ENCODE measurements at regions not wholly inside any gene's neighbourhood (a gene's known extent, or its start where the extent isn't known, plus 50 kb on each side); places are given as distances from the start of the nearest gene placed in this dataset.

DNA sequence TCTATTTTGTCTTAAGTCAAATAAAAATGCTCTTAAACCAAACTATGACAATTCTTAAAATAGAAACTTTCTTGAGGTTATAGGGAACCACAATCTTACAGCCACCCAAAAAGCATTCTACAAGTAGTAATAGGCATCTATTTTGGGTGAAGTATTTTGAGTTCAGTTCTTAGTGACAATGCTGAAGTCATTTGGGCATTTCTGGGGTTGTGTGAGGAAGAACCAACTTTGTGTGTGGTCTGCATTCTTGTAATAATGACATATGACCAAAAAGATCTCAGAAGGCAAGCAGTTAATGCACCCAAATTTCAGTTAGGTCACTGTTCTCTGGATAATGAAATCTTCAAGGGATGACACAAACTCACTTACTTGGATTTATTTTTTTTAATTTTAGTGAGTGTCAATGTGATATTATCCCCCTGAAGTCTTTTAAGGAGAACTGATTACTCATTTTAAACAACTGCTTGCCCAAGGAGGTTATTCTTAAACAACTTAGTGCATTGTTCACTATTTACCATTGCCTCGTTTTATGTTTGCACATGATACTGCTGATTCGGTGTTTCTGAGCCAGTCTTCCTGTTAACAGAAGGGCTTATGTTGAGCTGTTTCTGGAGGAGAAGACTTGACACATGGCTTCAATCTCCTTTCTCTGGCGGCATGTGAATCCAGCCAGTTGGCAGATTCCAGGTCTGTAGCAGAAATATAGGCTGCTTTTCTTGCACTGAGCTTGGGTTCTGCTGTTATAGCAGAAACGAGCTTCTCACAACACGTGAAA is 618.9 kb downstream of the BCKDHB start:
- no peak for DNase-seq (ENCODE audit: low read depth)

DNA sequence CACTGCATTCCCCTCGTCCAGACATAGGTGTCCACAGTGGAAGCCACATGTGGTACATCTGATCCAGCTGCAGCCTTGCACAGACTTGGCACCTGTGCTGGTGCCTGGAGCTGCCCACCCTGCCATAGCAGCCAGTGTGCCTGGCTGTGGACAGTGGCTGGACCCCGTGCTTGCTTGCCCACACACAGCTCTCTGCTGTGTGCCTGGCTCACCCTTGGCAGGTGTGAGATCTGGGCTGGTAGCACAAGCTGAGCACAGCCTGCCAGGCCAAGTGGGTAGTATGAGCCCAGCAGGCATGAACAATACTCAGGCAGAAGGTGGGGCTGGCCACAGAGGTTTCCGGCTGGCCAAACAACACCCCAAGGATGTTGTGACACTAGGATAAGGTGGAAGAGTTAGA is 614.4 kb downstream of the BCKDHB start:
- no peak for DNase-seq (ENCODE audit: low read depth)

DNA sequence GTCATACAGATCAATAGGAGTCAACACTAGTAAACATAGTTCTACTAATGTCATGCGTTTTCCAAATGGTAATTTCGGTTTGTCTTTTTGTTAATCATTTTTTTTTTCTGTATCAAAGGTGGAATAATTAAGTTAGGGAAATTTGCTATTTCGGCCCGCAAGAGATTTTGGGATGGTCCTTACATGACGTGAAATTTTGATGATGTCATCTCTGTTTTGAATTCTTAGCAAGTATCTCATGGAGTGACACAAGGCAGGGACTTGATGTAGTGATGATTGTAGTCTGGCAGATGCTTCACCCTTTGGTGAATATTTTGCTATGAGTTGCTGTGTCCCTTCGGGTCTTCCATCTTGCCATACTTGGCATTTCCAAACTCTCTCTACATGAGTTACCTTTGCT is 608.0 kb downstream of the BCKDHB start:
- DNase-seq (ENCODE audit: low read depth) = no peak

DNA sequence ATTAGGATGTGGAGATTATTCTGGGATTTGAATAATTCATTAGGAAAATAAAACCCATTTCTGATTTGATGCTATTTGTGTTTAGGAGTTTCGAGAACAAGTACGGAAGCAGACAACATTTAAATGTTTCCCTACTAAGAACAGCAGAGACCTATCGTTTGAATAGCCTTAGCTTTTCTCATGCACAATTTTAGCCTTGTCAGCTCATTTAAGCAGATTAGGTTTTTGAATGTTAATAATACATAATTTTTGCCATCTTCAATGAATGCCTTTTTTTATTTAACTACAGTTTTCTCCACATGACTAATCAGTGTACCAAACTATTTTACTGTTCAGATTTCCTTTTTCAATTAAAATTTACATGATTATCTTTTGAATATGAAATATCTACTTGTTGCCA is 592.0 kb downstream of the BCKDHB start:
- DNase-seq (ENCODE audit: low read depth) = no peak

DNA sequence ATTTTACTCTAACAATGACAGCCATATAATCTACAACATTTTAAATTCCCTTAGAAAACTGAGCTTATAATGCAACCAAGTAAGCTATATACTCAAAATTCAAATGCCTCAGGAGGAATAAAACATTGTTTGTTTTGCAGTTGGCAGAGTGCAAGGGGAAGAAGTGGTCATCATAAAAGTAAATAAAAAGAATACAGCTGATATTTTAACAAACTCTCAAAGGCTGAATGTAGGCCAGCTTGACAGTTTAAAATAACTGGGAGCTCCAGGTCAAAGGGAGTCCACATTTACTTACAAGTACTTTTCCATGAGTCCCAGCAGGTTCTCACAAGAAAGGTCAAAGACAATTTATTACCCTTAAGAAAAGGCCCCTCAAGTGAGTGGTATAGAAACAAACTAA is 589.8 kb downstream of the BCKDHB start:
- no peak for DNase-seq (ENCODE audit: low read depth)

DNA sequence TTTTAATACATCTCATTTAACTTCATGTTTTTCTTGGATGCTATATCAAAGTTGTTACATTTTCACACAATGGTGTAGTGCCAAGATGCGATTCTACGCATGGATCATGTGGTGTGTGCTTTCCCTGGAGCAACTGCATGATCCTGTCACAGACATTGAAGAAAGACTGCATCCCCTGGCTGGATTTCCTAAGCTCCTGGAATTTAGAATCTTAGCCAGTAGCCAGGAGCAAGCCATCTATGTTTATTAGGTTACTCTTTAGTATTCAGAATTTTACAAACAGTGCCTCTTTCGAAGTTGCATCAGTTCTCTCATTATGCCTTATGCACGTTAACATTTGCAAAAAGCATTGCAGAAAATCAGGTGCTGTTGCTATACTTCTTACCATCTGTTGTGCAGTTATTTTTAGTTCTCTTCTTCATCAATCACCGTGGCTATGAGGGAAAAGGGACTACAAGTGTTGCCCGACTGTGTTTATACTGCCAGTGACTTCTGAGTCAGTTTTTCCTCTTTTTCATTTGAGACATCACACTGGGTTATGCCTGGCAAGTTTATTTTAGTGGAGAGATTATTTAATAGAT is 584.2 kb downstream of the BCKDHB start:
- DNase-seq (ENCODE audit: low read depth) = peak; percentile 44

DNA sequence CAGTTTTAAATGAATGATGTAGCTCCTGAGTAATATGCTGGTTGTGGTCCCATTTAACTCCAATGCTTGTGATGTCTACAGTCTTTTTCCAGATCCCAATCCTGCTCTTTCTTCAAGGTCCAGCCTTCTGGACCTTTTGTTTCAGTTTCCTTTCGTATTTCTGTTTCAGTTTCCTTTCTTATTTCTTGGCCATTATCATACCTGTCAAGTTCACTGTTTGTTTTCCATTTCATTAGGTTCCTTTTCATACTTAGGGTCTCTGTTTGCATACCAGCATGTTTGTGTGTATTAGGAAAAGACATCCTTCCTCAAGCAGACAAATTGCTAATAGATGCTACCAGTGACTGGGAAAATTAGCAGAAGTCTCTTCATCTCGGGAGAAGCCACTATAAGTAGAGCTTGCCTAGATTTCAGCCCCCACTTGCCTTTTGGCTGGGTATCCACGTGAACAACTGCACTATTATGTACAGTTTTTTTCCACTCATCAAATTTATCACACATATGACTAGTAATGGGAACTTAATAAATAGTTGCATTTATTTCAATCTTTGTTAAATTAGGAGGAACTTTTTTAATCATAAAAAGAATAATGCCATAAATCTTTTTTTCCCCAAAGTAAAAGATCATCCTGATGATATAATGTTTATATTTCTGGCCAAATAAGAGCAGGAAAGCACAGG is 583.4 kb downstream of the BCKDHB start:
- no peak for DNase-seq (ENCODE audit: low read depth)

DNA sequence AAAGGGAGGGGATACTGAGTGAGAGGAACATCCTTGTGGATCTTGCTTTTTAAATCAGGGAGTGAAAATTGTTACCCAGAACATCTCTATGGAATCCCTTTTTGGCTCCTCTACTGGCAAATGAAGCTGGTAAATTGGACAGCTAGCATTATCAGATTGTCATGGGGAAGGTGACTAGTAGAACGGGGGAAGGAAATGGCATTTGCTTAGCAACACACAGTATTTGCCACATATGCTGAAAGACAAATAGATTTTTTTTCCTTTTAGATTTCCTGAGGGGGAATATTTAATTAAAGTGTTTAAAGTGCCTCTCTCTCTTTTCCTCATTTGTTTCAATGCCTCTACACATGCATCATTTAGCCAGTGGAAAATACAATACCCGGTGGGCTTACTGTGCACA is 573.5 kb downstream of the BCKDHB start:
- DNase-seq (ENCODE audit: low read depth) = no peak

DNA sequence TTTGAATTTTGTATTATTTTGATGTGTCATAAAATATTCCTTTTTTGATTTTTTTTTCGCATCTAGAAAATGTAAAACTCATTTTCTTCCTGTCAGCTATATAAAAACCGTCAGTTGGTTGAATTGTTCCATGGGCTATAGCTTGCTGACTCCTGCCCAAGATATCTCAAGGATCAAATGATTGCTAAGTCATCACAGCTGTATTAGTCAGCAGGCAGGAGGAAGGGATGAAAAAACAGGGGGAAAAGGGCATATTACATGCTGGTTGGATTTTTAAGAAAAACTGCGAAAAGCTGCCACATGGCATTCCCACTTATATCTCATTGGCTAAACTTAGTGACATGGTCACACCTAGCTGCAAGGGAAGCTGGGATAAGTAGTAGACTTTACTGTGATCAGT is 569.9 kb downstream of the BCKDHB start:
- no peak for DNase-seq (ENCODE audit: low read depth)

DNA sequence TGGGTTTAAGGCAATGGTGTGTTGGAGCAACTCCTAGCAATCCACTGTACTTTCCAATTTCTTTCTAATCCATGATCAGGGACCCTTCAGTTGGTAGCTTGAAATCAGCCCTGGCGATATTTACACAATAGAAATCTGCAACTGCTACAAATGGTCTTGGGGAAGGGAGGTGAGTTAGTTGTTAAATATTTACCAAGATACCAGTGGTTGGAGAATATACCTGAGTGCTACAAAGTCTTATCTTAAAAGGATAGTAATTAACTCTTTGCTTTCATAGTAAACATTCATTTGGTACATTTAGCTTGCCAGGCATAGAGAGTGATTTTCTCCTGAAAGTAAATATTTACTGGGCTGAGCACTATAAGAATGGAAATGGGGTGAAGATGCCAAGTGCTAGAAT is 568.2 kb downstream of the BCKDHB start:
- no peak for DNase-seq (ENCODE audit: low read depth)

DNA sequence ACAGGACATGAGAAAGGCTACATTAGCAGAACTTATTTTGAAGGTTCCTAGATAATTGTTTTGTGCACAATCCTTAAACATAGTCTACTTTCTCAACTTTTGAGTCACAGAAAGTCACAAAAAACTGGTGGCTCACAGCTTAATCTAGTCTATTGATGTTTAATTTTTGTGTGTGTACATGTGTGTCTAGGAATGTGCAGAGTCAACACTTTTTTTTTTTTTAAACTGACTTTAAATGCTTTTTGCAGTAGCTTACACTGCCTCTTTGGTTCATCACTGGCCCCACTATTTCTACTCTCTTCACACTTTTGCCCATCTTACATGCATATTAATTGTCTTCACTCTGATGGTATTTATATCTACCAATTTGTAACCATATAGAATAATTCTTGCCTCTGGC is 566.9 kb downstream of the BCKDHB start:
- no peak for DNase-seq (ENCODE audit: low read depth)

DNA sequence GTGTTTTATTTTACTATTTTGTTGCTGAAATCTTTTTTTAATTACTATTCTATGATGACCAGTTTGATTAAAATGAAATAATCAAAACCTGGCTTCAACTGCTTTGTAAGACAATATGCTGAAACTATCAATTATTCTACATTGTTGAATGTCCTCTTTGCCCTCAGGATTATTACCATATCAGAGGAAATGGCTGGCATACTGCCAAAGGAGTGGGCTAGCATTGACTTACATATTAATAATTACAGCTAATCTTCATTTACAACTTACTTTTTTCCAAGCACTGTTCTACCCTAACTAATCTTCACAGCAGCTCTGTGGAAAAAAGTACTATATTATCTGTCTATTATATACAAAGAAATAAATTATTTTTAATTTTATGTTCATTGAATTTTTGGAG is 560.5 kb downstream of the BCKDHB start:
- DNase-seq (ENCODE audit: low read depth) = no peak

DNA sequence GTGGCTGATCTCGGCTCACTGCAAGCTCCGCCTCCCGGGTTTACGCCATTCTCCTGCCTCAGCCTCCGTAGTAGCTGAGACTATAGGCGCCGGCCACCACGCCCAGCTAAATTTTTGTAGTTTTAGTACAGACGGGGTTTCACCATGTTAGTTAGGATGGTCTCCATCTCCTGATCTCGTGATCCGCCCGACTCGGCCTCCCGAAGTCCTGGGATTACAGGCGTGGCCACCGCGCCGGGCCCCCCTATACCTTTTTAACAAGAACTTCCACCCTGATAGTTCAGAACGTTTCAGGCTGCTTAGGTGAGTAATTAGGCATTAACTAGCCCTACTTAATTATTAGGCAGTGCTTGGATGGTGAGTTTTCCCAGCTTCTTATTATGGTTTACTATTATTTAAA is 552.5 kb downstream of the BCKDHB start:
- DNase-seq (ENCODE audit: low read depth) = no peak

DNA sequence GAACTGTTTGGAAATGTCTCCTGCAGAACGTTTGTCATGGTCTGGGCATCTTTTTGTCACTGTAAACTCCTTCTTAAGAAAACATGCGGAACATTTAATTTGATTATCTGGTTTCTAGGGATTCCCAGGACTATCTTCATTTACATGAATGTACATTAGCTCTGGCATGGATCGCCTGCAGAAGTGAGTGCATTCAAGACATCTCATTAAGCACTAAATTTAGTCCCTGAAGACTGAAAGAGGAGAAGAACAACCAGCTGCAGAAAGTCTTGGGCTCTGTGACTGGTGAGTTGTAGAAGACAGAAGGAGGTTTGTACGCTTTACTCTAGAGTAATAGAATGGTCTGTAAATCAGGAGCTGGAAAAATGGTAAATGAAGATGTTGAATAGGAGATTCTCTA is 540.7 kb downstream of the BCKDHB start:
- no peak for DNase-seq (ENCODE audit: low read depth)

DNA sequence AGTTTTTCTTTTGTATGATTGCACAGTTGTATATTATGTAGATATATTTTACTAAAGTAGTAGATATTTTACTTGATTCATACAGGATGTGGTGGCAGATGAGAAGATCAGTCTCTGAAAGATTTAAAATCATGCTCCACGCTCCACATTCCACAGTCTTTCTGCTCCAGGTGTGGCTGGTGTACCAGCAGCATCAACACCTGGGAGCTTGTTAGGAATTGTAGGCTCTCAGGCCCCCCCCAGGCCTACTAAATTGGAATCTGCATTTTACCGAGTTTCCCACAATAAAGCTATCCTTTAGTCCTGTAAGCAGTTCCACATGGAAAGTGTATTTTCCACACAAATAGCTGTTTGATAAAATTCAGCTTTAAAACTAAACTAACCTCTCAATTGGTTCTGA is 537.4 kb downstream of the BCKDHB start:
- no peak for DNase-seq (ENCODE audit: low read depth)

DNA sequence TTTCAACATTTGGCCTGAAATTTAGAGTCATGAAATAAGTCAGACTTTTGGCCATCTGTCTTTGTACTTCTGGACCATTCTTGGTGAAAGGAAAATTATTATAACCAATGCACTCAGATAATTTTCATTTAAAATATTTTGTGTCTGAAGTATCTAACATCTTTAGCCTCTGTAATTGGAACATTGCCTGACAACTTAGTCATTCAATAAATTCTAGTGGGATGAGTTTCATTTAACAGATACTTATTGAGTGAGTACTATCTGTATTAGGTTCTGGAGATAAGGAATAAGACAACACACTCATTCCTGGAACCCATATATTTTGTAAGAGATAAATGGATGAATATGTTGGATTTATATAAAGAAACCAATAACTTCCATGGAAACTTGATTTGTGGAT is 536.0 kb downstream of the BCKDHB start:
- DNase-seq (ENCODE audit: low read depth) = no peak

DNA sequence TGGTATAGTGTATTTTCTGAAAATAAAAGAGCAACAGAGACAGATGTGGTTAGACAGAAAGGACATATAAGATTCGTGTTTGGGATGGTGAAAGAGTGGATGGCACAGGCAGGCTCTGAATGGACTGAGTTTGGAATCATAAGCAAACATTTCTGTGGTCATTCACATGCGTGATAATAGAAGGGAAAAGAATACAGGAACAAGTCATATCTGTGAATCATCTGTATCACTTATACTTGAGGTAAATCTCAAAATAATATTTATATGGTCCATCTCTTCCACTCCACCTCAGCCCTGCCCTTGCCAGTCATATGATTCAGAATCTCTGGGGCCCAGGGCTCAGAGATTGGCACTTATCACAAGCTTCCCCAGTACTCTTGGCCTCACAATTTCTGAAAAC is 535.1 kb downstream of the BCKDHB start:
- DNase-seq (ENCODE audit: low read depth) = no peak

DNA sequence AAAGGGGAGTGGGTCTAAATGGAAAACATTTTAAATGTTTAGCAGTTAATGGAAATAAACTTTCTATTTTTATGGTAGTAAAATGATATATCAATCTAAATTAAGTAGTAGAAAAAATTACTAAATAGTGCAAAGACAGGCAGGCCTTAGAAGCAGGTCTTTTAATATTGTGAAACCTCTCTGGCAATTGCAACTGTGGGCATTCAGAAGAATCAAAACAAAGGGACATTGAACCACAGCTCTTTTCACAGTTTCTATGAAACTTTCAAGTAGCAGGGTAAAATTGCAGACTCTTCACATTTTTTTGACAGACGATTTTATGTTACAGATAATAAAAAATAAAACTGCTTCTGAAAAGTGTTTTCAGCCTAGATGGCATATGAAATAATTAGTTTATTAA is 533.7 kb downstream of the BCKDHB start:
- DNase-seq (ENCODE audit: low read depth) = no peak

DNA sequence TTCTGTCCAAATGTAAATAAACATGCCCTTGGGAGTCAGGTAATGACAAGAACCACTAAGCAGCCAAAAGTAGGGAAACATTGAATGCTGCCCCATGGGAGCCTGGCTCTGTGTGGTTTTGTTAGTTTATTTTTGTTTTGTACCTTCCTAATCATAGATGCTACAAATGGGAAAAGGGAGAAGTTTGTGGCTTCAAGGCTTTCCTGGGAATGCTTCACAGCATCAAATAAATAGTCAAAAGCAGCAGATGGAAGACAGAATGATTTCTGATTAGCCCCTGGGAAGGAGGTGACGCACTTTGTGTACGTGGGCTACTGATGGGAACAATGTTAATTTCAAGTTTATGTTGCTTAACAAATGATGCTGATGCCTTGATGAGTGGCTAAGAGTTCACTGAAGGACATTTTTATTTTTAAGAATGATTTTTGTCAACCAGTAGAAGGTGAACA is 532.7 kb downstream of the BCKDHB start:
- DNase-seq (ENCODE audit: low read depth) = no peak

DNA sequence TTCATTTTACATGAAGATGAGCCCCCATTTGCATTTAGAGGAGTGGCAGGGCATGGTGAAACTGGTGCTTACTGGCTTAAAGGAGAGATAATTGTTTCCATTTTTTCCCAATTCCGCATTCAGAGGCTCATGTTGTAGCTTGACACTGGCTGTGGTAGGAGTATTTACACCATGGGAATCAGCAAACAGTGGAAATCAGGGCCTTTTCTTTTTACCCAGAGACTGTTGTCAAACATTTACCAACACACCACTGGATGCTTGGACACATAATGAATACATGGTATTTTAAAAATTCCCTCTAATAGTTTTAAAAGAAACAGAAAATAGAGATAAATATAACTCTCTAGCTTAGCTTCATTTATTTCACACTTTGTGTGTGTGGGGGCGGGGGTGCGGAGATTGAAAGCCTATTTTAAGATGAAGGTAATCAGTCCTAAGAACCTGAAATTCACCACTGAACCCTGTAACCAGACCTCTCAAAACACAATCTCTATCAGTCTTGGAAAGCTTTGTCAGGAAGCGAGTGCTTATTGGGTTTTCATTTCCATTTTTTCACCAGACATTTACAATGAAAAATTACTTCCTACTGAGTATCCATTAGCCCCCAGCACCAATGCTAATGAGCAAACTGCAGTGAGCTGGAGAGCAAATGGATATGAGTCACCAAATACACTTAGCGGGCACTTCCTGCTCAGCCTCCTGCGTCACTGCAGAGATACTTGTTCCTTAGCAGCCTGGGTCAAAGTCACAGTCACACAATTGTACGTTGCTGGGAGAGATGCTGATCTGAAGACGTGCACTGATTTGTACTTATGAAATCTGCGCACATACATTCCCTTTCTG is 532.0 kb downstream of the BCKDHB start:
- peak; percentile 80 for DNase-seq (ENCODE audit: low read depth)

DNA sequence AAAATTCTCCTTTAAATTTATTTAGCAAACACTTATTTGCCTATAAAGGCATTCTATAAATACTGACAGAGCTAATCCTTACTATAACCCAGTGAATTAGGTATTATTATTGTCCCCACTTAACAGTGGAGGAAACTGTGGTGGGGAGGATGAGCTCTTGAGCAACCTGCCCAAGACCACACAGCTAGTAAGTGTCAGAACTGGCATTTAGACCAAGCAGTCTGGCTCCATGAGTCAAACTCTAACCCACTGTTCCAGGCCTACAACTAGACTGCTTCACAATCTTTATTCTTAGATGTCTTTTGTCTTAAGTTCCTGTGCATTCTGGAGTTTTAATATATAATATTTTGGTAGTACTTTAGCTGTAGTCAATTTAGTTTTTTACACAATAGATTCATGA is 530.8 kb downstream of the BCKDHB start:
- DNase-seq (ENCODE audit: low read depth) = no peak

DNA sequence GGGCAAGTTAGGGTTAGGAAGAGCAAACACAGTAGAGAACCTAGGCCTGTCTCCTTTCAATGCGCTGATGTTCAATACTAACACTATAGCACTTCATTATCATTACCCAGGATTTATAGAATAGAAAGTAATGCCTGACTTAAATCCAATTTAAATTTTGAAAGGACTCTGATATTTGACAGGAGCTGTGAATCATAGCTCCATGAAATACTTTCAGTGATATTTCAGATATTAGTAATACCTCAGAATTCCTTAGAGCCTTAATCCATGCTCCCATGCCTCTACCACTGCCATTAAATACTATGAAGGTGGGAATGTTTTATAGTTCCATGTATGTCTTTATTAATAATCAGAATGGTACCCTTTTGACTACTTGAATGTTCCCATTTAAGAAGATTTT is 530.2 kb downstream of the BCKDHB start:
- no peak for DNase-seq (ENCODE audit: low read depth)

DNA sequence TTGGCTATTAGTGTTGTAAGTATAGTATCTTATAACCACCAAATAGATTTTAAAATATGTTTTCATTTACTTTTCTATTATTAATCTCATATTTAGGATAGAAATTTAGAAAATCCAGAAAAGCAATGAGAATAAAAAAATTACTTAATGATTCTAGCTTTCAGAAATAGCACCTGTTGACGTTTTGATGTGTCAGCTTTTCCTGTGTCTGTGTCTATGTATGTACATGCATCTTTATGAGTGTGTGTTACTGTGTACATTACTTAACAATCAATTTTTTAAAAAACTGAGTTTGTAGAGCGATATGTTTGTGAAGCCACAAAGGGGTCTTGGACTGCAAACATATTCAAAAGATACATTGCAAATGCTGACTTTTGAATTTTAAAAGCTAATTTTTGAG is 526.9 kb downstream of the BCKDHB start:
- no peak for DNase-seq (ENCODE audit: low read depth)

Data from GM04504 (cell line).